SK-N-SH (cell line): ENCODE measurements at regions not wholly inside any gene's neighbourhood (a gene's known extent, or its start where the extent isn't known, plus 50 kb on each side); places are given as distances from the start of the nearest gene placed in this dataset.

Source experiments
- CTCF ChIA-PET: fragments of 300-600, 350-600 bp; formaldehyde crosslinking; extraction: SDS; loops from one replicate; lab custom pipeline; 2021; lab: Yijun Ruan, JAX
- POLR2A ChIA-PET: fragments of 350-600 bp; sonication (Branson Sonifier 250); formaldehyde crosslinking; extraction: SDS; loops from one replicate; lab custom pipeline; 2020; ENCODE audit warnings: antibody characterized with exemption, inconsistent platforms; lab: Yijun Ruan, JAX
- DNase-seq: peaks from one replicate; pipeline ENCODE4 v3.0.0; 2012
- H2AFZ ChIP-seq: fragments of 200-600 bp; sonication (generic); 2 replicates; pipeline ENCODE4 v1.8.1; 2016; ENCODE audit warnings: antibody characterized with exemption, mild to moderate bottlenecking, low read depth
- H3F3A ChIP-seq: fragments of 200-600 bp; sonication (generic); replicated peaks from 2 replicates; pipeline ENCODE3; 2016; ENCODE audit warnings: antibody characterized with exemption, mild to moderate bottlenecking; ENCODE audit not compliant: insufficient read depth
- H3K27ac ChIP-seq, 2 experiments: fragments of 200-500 bp in 1 of 2; fragments of 200-600 bp in 1 of 2; sonication (Bioruptor generic) in 1 of 2; sonication (generic), shearing (Covaris generic) in 1 of 2; 2 replicates each; pipeline versions ENCODE4 v1.5.1 to v1.6.1; 2014 to 2016; ENCODE audit warnings: low read depth in 2 of 2, inconsistent platforms in 1 of 2, low read length in 1 of 2, mild to moderate bottlenecking in 1 of 2, mixed read lengths in 1 of 2
- H3K27me3 ChIP-seq: fragments of 200-600 bp; sonication (generic), shearing (Covaris generic); 2 replicates; pipeline ENCODE4 v1.6.1; 2016; ENCODE audit warnings: mixed run types; ENCODE audit not compliant: insufficient read depth
- H3K36me3 ChIP-seq, 2 experiments: fragments of 200-500 bp in 1 of 2; fragments of 200-600 bp in 1 of 2; sonication (Bioruptor generic) in 1 of 2; sonication (generic) in 1 of 2; replicated peaks in 1 of 2; 2 replicates each; pipeline versions ENCODE3 to v1.5.1; 2014 to 2016; ENCODE audit warnings: low read length in 1 of 2, mild to moderate bottlenecking in 1 of 2; ENCODE audit not compliant: insufficient read depth in 2 of 2, control insufficient read depth in 1 of 2
- H3K4me1 ChIP-seq, 2 experiments: fragments of 200-500 bp in 1 of 2; fragments of 200-600 bp in 1 of 2; sonication (Bioruptor generic) in 1 of 2; sonication (generic), shearing (Covaris generic) in 1 of 2; 2 replicates each; pipeline versions ENCODE4 v1.5.1 to v1.6.1; 2014 to 2016; ENCODE audit warnings: low read depth in 1 of 2, low read length in 1 of 2, mixed run types in 1 of 2; ENCODE audit not compliant: insufficient read depth in 2 of 2, control insufficient read depth in 1 of 2
- H3K4me2 ChIP-seq: fragments of 200-600 bp; sonication (generic), shearing (Covaris generic); 2 replicates; pipeline ENCODE4 v1.6.1; 2017; ENCODE audit warnings: mixed run types
- H3K4me3 ChIP-seq, 2 experiments: fragments of 200-500 bp in 1 of 2; fragments of 200-600 bp in 1 of 2; sonication (Bioruptor generic) in 1 of 2; sonication (generic), shearing (Covaris generic) in 1 of 2; 2 replicates each; pipeline versions ENCODE4 v1.5.1 to v1.8.1; 2014 to 2016; ENCODE audit warnings: low read depth in 2 of 2, inconsistent platforms in 1 of 2, low read length in 1 of 2, mild to moderate bottlenecking in 1 of 2, mixed read lengths in 1 of 2, moderate library complexity in 1 of 2
- H3K79me2 ChIP-seq: fragments of 200-600 bp; sonication (generic); 2 replicates; pipeline ENCODE4 v1.8.1; 2017; ENCODE audit warnings: mild to moderate bottlenecking; ENCODE audit not compliant: insufficient read depth
- H3K9ac ChIP-seq: fragments of 200-600 bp; sonication (generic); 2 replicates; pipeline ENCODE4 v1.6.1; 2017; ENCODE audit warnings: mixed run types
- H3K9me2 ChIP-seq: fragments of 200-600 bp; sonication (generic); 2 replicates; pipeline ENCODE4 v1.6.1; 2017; ENCODE audit warnings: mixed run types
- H3K9me3 ChIP-seq: fragments of 200-600 bp; sonication (generic); 2 replicates; pipeline ENCODE4 v1.6.1; 2017; ENCODE audit warnings: mixed run types, mild to moderate bottlenecking, moderate library complexity
- H4K20me1 ChIP-seq: fragments of 200-600 bp; sonication (generic); 2 replicates; pipeline ENCODE4 v1.6.1; 2017; ENCODE audit warnings: mild to moderate bottlenecking, mixed run types; ENCODE audit not compliant: insufficient read depth
- CTCF ChIP-seq: fragments of 200-600 bp; sonication (generic); IDR thresholded peaks from 2 replicates; pipeline ENCODE4 v1.6.1; 2017; ENCODE audit warnings: antibody characterized with exemption, mild to moderate bottlenecking, moderate library complexity
- EZH2phosphoT487 ChIP-seq: fragments of 200-600 bp; sonication (generic); IDR thresholded peaks from 2 replicates; pipeline ENCODE4 v1.6.1; 2017; ENCODE audit warnings: low read depth, mixed run types, mild to moderate bottlenecking, antibody characterized with exemption, moderate library complexity, borderline replicate concordance
- FOXJ3 ChIP-seq: sonication (generic); formaldehyde crosslinking; IDR thresholded peaks from 2 replicates; pipeline ENCODE4 v1.5.1; 2020; ENCODE audit warnings: mild to moderate bottlenecking, missing genetic modification reagents
- IRF3 ChIP-seq: fragments of 150-350 bp; IDR thresholded peaks from 2 replicates; pipeline ENCODE4 v1.6.1; 2016; ENCODE audit warnings: mild to moderate bottlenecking, low read depth, low read length
- NRF1 ChIP-seq: IDR thresholded peaks from 2 replicates; pipeline ENCODE4 v1.6.1; 2012; ENCODE audit warnings: low read depth, mild to moderate bottlenecking, low read length
- RCOR1 ChIP-seq: fragments of 150-350 bp; IDR thresholded peaks from 2 replicates; pipeline ENCODE4 v1.6.1; 2017; ENCODE audit warnings: antibody characterized with exemption, low read length
- RFX5 ChIP-seq: IDR thresholded peaks from 2 replicates; pipeline ENCODE4 v1.6.1; 2012; ENCODE audit warnings: mild to moderate bottlenecking, improper control_type of control experiment, low read length
- SMC3 ChIP-seq: IDR thresholded peaks from 2 replicates; pipeline ENCODE4 v1.6.1; 2012; ENCODE audit warnings: low read depth, low read length, improper control_type of control experiment
- ZBTB33 ChIP-seq: IDR thresholded peaks from 2 replicates; pipeline ENCODE4 v1.4.0; 2012; ENCODE audit warnings: low read depth, borderline replicate concordance
- WGBS: methylation state at CpG from one replicate; pipeline ENCODE4 v1.1.6; 2017; ENCODE audit warnings: low lambda C conversion rate; 5-methylcytosine and 5-hydroxymethylcytosine counted together

GRCh38 chr7:108789451-108789850 is 219.8 kb downstream of the DNAJB9 start:
- Histone ChIP-seq H3K79me2 (no peaks in the 10 kb centered on the region), H3K27ac (no peak overlapping the region), H3K36me3 (no peaks in the 10 kb centered on the region), H3K9ac (no peak overlapping the region), H4K20me1 (no peaks in the 10 kb centered on the region), H3F3A (no peaks in the 10 kb centered on the region), H3K4me2 (no peak overlapping the region), H2AFZ (no peak overlapping the region), H3K4me3 (no peak overlapping the region), H3K27me3 (no peaks in the 10 kb centered on the region), H3K4me1 (no peaks in the 10 kb centered on the region), H3K9me3 (peaks cover 12% of the 10 kb centered on the region; the same call in 1 of the 2 replicates), H3K9me2 (no peaks in the 10 kb centered on the region)
- 32% methylated on average over 1 of the region's 1 CpG for WGBS
- no peak for TF ChIP-seq NRF1
- POLR2A ChIA-PET: no interaction called here
- CTCF ChIA-PET: no interaction called here
- DNase-seq: no peak

GRCh38 chr7:108794466-108794865 is 224.8 kb downstream of the DNAJB9 start:
- no peaks in the 10 kb centered on the region for H3F3A ChIP-seq
- H4K20me1 ChIP-seq: no peaks in the 10 kb centered on the region
- 10% methylated on average over 1 of the region's 1 CpG for WGBS
- POLR2A ChIA-PET: no interaction called here
- no peak overlapping the region for H2AFZ ChIP-seq
- no peak overlapping the region for H3K9ac ChIP-seq
- DNase-seq: no peak
- no peak overlapping the region for H3K4me3 ChIP-seq
- H3K4me2 ChIP-seq: no peak overlapping the region
- no peaks in the 10 kb centered on the region for H3K79me2 ChIP-seq
- no peaks in the 10 kb centered on the region for H3K4me1 ChIP-seq
- H3K9me2 ChIP-seq: no peaks in the 10 kb centered on the region
- CTCF ChIA-PET: interaction anchor here (1.0 to 1.3 kb wide), 2 partner anchors 10 to 12 kb away, joined by 3 to 4 read pairs; no protein-coding TSS in a partner anchor
- H3K27ac ChIP-seq: no peak overlapping the region
- H3K9me3 ChIP-seq: peaks cover 8% of the 10 kb centered on the region; the same call in 1 of the 2 replicates
- TF ChIP-seq RCOR1 (no peak), RFX5 (no peak), CTCF (no peak), FOXJ3 (CRISPR knock-in tag) (no peak), EZH2phosphoT487 (no peak), ZBTB33 (no peak), SMC3 (no peak), IRF3 (no peak)
- TF ChIP-seq, all 33 proteins: peak for 0
- no peaks in the 10 kb centered on the region for H3K27me3 ChIP-seq
- no peaks in the 10 kb centered on the region for H3K36me3 ChIP-seq
